ENCODE measurements at regions not wholly inside any gene's neighbourhood (a gene's known extent, or its start where the extent isn't known, plus 50 kb on each side); places are given as distances from the start of the nearest gene placed in this dataset.

DNA sequence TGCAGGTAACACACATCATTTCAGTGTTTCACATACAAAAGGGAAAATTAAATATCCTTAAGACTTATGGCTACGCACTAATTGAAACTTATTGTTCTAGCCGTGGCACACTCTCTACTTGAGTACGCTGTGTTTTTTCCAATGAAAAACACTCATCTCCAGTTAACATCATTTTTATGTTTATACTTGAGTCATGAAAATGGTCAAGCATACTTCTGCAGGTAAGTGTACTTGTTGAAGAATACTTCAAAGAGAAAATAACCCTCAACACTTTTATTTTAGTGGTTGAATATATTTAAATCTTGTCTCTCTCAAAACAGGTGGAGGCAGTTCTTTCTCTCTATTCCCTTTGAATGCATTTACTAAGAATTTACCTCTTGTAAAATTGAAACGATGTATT lies 538.7 kb upstream of the PCDH7 start:
- TF ChIP-seq, protein P1, sequence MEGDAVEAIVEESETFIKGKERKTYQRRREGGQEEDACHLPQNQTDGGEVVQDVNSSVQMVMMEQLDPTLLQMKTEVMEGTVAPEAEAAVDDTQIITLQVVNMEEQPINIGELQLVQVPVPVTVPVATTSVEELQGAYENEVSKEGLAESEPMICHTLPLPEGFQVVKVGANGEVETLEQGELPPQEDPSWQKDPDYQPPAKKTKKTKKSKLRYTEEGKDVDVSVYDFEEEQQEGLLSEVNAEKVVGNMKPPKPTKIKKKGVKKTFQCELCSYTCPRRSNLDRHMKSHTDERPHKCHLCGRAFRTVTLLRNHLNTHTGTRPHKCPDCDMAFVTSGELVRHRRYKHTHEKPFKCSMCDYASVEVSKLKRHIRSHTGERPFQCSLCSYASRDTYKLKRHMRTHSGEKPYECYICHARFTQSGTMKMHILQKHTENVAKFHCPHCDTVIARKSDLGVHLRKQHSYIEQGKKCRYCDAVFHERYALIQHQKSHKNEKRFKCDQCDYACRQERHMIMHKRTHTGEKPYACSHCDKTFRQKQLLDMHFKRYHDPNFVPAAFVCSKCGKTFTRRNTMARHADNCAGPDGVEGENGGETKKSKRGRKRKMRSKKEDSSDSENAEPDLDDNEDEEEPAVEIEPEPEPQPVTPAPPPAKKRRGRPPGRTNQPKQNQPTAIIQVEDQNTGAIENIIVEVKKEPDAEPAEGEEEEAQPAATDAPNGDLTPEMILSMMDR (IDR thresholded peaks at IDR 0.05) = no peak
- no peak for TF ChIP-seq POLR2AphosphoS5 (IDR thresholded peaks at IDR 0.05)
